Skeletal muscle cell (primary cell): ENCODE measurements at regions not wholly inside any gene's neighbourhood (a gene's known extent, or its start where the extent isn't known, plus 50 kb on each side); places are given as distances from the start of the nearest gene placed in this dataset.
A peak's percentile ranks its signal among the peaks of the same experiment; 100 is the strongest.
"Not testable (repeated sequence)": the region's sequence is repeated elsewhere in the genome, so short reads cannot be mapped to it uniquely, and the experiment has no call there.

Experiments used
- DNase-seq: peaks from one replicate; pipeline ENCODE4 v3.0.0-alpha.2; 2010; ENCODE audit warnings: low read depth
- H3K4me3 ChIP-seq: 2 replicates; pipeline ENCODE4 v1.5.1; 2011; ENCODE audit warnings: low read depth, mild to moderate bottlenecking, control low read depth, low read length, moderate library complexity

- DNase-seq = no peak
- no peak overlapping the region for H3K4me3 ChIP-seq
Measured at GRCh38 chr21:20774737-20775136, 223.5 kb upstream of the NCAM2 start.

GRCh38 chr21:20779321-20779720, 218.9 kb upstream of the NCAM2 start:
- DNase-seq = no peak
- no peak overlapping the region for H3K4me3 ChIP-seq

- DNase-seq = peak; percentile 7
- no peak overlapping the region for H3K4me3 ChIP-seq
Measured at GRCh38 chr21:20783611-20784010, 214.6 kb upstream of the NCAM2 start.

- DNase-seq = peak; percentile 41
- no peak overlapping the region for H3K4me3 ChIP-seq
Measured at GRCh38 chr21:20789729-20790500, 208.3 kb upstream of the NCAM2 start.

GRCh38 chr21:20800106-20800505, 198.1 kb upstream of the NCAM2 start:
- DNase-seq = no peak
- no peak overlapping the region for H3K4me3 ChIP-seq

- H3K4me3 ChIP-seq = no peak overlapping the region
- DNase-seq = no peak
Measured at GRCh38 chr21:20802201-20802600, 196.0 kb upstream of the NCAM2 start.

GRCh38 chr21:20802631-20803260, 195.5 kb upstream of the NCAM2 start:
- DNase-seq = no peak
- no peak overlapping the region for H3K4me3 ChIP-seq

- H3K4me3 ChIP-seq = no peak overlapping the region
- no peak for DNase-seq
Measured at GRCh38 chr21:20811702-20812101, 186.5 kb upstream of the NCAM2 start.

GRCh38 chr21:20814090-20814489, 184.1 kb upstream of the NCAM2 start:
- H3K4me3 ChIP-seq = no peak overlapping the region
- DNase-seq = no peak

- peak; percentile 0 for DNase-seq
Measured at GRCh38 chr21:20822666-20823065, 175.5 kb upstream of the NCAM2 start.

GRCh38 chr21:20852866-20853265, 145.3 kb upstream of the NCAM2 start:
- DNase-seq = no peak
- H3K4me3 ChIP-seq = no peak overlapping the region

More at GRCh38 chr21:20822666-20823065, 175.5 kb upstream of the NCAM2 start:
- no peak overlapping the region for H3K4me3 ChIP-seq

GRCh38 chr21:20856926-20857325, 141.3 kb upstream of the NCAM2 start:
- no peak for DNase-seq
- H3K4me3 ChIP-seq = no peak overlapping the region

GRCh38 chr21:20874202-20874601, 124.0 kb upstream of the NCAM2 start:
- H3K4me3 ChIP-seq = no peak overlapping the region
- DNase-seq = no peak

GRCh38 chr21:20875742-20876141, 122.5 kb upstream of the NCAM2 start:
- DNase-seq = no peak
- H3K4me3 ChIP-seq = no peak overlapping the region

- H3K4me3 ChIP-seq = no peak overlapping the region
- DNase-seq = no peak
Measured at GRCh38 chr21:20877976-20878375, 120.2 kb upstream of the NCAM2 start.

GRCh38 chr21:20882462-20883407, 115.5 kb upstream of the NCAM2 start:
- H3K4me3 ChIP-seq = no peak overlapping the region
- DNase-seq = peak; percentile 72

- H3K4me3 ChIP-seq = no peak overlapping the region
- no peak for DNase-seq
Measured at GRCh38 chr21:20883408-20883800, 114.8 kb upstream of the NCAM2 start.

- H3K4me3 ChIP-seq = no peak overlapping the region
- DNase-seq = no peak
Measured at GRCh38 chr21:20902511-20902910, 95.7 kb upstream of the NCAM2 start.

- H3K4me3 ChIP-seq = no peak overlapping the region
- no peak for DNase-seq
Measured at GRCh38 chr21:20902998-20903397, 95.2 kb upstream of the NCAM2 start.

GRCh38 chr21:20927555-20927954, 70.7 kb upstream of the NCAM2 start:
- DNase-seq, H3K4me3 ChIP-seq: not testable (repeated sequence)
